GM18873 (cell line): ENCODE measurements at regions not wholly inside any gene's neighbourhood (a gene's known extent, or its start where the extent isn't known, plus 50 kb on each side); places are given as distances from the start of the nearest gene placed in this dataset.
"Not testable (repeated sequence)": the region's sequence is repeated elsewhere in the genome, so short reads cannot be mapped to it uniquely, and the experiment has no call there.

Source experiments
- ATAC-seq: cut with Tn5 transposase; IDR thresholded peaks from one replicate; pipeline ENCODE4 v1.9.1; 2021; ENCODE audit warnings: mild to moderate bottlenecking, moderate library complexity, moderate number of reproducible peaks; ENCODE audit not compliant: unreplicated experiment, low FRiP score

DNA sequence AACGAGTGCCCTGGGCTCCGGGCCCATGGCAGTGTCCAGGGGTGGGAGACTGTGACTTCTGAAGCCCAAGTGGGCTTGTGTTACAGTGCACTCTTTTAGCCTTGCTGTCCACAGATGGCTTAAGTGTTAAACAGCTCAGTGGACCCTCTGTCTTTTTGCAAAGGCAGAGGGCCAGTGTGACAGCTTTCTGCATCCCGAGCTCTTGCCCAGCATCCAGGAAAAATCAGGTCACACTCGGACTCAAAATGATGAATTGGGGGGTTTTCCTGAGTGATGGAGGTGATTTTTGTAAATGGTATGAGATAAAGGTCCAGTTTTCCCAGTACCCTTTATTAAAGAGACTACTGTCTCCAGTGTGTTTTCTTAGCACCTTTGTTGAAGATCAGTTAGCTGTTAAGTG lies 321.3 kb upstream of the GRAMD2B start:
- ATAC-seq: no peak

DNA sequence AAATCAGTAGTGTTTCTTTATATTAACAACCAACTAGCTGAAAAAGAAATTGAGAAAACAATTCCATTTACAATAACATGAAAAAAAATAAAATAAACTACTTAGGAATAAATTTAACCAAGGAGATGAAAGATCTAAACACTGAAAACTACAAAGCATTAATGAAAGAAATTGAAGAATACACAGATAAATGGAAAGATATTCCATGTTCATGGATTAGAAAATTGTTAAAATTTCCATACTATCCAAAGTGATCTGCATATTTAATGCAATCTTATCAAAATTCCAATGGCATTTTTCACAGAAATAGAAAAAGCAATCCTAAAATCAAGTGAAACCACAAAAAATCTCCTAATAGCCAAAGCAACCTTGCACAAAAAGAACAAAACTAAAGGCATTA lies 320.2 kb upstream of the GRAMD2B start:
- no peak for ATAC-seq

DNA sequence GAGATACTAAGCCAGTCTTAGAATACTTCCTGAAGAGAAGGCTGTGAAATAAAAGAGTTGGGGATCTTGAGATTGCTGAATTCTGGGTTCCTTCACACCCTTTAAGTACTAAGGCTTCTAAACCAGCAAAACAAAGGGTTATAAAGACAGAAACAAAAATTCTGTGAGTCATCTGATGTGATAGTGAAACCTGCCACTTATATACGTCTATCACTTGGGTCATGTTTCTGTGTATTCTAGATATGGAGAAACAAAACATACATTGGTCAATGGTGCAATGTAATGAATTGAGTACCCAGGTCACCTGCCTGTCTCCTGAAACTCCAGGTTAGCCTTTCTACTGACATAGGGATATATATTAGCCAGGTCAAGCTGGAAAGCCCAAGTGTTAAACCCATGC lies 319.3 kb upstream of the GRAMD2B start:
- ATAC-seq: no peak

DNA sequence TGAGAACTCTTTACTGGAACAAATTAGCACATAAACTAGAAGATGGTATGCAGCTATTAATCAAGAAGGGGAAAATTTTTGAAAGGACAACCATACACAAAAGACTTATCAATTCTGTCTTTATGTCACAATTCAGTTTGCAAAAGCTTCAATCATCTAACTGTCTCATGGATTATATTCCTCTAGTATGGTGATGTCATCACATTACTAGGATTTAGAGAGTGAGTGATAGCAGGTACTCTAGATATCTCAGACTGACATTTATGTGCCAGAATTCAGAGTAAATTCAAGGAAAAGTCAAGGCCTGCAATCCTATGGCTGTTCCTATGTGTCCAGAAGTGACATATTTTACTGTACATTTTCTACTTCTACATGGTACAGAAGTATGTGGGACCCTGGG lies 318.9 kb upstream of the GRAMD2B start:
- no peak for ATAC-seq

DNA sequence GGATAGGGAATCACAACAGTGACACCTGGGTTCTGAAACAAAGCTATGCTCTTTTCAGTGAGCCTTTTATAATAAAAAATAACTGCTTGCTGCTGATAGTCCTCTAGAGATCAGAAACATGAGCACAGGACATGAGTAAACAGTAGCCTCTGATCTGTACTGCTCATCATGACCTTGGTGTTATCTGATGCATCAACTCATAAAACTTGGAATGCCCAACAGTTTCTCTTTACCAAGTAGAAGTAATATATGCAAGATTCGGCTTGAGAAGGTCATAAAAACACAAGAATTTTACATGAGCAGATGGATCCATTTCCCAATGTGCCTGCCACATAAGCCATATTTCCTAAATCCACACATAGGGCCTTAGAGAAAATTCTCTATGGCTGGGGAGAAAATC lies 318.3 kb upstream of the GRAMD2B start:
- ATAC-seq: no peak

DNA sequence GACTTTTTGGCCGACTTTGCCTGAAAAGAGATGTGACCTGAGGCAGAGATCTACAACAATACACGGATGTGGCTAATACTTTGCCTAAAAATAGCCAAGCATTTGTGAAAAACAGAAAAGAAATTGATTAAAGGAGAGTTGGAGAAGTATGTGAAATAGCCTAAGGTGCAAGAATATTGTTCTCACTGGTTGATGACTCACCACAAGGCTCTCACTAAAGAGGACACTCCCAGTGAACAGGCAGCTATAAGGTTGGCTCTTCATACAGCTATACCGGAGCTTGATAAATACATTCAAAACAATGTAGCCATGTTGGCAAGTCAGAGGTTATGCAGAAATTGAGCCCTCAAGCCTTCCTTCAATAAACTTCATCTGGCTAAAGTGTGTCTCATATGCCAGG lies 317.2 kb upstream of the GRAMD2B start:
- ATAC-seq: no peak

DNA sequence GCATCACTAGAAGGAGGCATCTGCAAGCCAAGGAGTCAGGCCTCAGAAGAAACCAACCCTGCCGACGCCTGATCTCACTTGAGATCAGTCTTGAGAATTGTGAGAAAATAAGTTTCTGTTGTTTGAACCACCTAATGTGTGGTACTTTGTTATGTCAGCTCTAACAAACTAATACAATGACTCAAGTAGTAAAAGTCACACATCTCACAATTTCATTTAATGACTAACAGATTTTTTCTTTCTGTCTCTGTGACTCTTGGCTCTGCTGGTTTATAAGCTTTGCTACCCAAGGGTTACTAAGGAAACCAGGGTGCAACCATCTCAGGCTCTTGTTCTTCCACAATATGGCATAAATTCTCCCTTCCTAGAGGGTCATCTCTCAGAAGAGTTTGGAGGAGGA lies 315.8 kb upstream of the GRAMD2B start:
- no peak for ATAC-seq

DNA sequence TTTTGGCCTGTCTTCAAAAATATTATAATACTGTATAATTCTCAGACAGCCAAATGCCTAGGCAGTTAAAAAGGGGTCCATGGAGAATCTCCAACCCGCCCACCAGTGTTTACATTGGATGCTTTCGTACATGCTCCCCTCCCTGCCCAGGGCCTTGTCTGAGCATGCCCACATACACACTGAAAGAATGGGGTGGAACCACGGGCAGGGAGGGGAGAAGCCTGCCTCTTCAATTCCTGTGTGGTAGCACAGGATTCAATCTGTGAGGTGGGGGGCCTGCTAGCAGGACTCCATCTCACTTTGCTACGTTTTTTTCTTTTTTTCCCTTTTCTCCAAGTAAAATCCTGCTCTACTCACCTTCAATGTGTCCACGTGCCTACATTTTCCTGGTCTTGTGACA lies 314.7 kb upstream of the GRAMD2B start:
- ATAC-seq: no peak

DNA sequence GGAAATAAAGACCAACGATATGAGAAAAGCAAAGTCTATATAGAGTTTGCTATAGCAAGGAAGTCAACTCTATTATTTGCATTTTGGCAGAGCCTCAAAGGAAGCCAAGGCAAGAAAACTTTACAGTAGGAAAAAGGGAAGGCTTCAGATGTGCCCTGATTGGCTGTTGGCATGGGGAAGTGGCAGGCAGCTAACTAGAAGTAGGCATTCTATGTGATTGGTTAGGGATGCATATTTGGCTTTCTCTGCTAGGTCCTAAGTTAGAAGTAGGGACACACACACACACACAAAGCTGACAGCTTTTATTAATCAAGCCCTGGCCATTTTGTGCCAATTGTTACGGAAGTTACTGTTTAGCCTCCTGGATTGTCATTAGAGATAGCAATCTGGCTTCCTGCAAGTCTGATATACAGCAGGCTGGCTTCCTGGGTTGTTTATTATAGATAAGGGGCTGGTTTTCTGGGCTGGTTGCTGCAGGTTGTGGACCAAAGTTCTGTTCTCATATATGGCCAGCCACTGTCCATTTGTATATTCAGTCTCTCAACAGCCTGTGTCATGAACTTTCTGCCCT lies 308.1 kb upstream of the GRAMD2B start:
- no peak for ATAC-seq

DNA sequence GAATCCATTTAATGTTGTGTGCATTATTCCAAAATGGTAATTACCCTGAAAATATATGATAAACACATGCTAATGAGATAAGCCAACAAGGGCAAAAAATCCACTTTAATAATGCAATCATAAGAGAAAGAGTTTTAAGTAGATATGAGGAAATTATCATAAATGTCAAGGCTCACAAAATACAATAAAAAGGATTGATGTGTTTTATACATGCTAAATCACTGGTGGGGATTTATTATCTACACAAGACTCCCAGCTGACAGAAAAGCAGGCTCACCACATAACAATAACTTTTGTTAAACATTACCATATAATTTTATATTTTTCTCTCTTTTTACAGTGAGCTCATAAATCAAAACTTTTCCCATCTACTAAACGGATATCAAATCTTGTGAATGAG lies 306.2 kb upstream of the GRAMD2B start:
- ATAC-seq: no peak

DNA sequence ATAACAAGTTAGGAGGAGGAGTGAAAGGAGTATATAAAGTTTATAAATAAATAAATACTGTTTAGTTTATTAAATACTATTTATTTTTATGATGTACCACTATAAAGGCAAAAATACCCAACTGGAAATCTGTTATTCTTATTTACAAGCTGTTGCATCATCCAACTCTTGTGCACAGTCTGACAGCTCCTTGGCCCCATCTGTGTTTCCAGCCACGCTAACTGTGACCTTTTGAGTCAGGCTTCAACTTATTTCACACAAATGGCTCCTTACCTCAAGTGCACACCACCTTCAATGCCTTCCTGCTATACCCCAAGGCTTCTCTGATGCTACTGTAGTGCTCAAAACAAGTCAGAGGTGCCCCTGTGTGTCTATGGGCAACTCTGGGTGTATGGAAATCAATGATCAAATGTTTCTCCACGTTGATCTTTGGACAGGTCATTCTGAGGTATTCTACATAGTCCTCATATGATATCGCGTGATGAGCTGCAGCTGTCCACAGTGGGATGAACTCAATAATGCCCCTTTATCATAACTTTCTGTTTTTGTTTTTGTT lies 303.2 kb upstream of the GRAMD2B start:
- no peak for ATAC-seq

DNA sequence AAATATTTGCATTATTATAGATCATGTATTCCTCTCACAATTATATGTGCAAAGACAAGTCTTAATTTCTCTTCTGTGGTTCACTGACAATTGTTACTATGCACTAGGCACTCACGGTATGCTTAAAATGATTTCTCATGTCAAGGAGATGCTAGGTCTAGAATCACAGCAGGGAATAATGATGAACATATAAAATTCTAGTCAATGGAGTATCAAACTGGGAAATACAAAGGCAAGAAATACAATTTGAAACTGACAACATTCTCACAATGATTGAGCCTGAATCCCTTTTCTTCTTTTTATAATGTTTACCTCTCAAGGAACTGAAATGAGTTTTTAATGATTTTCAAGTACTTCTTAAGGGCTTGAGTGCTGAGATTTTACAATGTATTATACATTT lies 302.3 kb upstream of the GRAMD2B start:
- ATAC-seq: no peak

DNA sequence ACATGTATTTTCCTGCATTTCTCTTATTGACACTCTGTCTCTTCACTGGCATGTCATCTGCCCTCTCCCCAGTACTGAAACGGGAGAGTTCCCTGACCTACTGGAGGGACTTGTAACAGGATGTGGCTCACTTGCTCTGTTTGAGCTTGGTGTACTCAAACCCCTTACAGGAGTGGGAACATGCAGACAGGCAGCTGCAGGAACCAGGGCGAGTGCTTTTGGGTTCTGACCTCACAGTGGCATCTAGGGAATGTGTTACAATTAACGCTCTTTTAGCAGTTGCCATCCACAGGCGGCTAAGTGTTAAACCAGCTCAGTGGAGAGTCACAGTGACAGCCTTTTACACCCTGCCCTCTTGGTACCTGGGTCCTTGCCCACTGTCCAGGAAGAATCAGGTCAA lies 300.3 kb upstream of the GRAMD2B start:
- ATAC-seq: no peak

DNA sequence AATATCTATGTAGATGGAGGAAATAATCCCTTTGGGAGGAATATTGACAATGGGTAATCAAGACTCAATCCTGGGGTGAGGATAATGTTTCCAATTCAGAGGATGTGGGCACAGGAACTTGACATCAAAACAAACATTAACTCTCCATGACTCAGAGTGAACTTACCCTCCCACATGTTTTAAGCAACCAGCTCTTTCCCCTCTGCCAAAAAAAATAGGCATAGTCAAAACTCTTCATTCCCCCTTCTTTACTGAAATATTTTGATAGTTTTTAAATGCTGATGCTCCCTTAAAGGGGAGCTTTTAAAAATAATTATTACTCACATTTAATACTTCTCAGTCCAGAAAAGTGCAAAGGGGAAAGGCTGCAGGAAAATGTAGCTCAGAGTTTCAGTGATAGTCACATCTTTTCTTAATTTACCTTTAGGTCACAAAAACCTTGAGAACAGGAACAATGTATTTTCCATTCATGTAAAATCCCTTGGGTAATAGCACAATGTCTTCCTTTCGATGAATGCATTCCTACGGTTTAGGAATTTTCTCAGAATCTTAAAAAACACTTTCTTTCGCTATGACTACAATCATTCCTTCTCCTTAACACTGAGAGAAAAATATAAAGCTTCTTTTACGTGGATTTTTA lies 298.4 kb upstream of the GRAMD2B start:
- ATAC-seq: no peak

DNA sequence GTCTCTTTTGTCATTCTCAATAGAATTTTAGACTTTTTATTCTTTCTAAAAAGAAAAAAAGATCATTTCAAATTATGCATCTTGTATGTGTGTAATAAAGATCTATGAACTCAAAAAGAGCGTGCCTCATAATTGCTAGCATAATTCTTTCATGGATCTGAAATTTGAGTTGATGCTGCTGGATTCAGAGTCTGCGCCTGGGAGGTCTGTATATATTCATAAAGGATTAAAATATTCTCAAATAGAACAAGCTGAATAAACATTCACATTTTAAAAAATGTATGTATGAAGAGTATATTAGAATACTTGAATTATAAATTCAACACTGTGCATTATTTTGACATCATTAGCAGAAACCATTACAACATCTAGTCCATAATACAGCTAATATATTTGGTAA lies 297.8 kb upstream of the GRAMD2B start:
- ATAC-seq: no peak

DNA sequence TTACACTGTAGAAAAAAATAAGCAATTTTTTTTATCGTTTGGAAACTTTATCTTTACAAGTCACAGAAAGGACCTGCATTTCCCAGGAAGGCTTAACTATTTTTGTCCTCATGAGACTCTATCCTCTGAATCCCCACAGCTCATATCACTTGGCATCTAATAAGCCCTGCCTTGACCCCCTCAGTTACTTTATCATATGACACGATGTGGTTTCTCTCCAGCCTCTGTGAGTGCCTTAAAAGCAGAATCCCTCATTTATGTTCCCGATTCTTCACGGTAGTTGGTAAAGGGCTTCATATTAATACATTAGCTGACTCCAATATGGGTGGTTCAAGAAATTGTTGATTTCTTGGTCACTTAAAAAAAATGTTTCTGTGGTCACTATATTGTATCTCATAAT lies 296.6 kb upstream of the GRAMD2B start:
- ATAC-seq: no peak

DNA sequence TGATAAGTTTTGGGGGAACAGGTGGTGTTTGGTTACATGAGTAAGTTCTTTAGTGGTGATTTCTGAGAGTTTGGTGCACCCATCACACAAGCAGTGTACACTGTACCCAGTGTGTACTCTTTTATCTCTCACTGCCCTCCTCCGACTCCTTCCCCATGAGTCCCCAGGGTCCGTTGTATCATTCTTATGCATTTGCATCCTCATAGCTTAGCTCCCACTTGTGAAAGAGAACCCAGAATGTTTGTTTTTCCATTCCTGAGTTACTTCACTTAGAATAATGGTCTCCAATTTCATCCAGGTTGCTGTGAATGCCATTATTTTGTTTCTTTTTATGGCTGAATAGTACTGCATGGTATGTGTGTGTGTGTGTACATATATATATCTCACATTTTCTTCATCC lies 295.8 kb upstream of the GRAMD2B start:
- ATAC-seq: not testable (repeated sequence)

DNA sequence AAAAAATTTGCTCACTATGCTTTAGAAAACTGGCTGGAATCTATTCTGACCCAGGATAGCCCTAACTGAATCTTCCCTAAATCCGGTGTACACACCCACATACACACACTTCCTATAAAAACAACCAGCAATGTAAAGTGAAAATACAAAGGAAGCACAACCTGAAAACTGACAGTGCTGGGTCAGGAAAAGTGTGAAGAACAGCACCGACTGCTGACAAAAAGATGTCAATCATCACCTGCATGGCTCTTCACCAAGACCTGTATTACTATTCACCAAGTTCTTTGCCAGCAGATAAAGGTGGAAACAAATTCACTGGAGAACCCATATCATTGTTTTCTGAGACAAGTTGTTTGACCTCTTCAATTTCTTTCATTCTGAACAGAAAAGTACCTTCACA lies 293.8 kb upstream of the GRAMD2B start:
- ATAC-seq: no peak

DNA sequence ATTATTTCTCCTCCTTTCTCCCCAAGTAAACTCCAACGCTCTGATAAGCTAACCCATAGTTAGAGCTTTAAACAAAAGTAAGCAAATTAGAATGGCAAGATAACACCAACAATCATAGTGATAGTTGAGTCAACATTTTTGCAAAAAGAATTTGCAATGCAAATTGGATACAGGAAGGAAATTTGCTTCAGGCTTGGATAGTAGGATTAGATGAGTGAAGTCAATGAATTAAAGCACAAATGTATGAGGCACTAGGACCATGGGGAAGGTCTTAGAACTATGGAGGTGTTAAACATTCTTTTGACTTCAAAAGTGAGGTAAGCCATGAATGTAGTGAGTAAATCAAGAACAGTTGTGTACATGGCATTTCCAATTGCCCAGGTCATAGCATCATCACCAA lies 289.8 kb upstream of the GRAMD2B start:
- no peak for ATAC-seq

DNA sequence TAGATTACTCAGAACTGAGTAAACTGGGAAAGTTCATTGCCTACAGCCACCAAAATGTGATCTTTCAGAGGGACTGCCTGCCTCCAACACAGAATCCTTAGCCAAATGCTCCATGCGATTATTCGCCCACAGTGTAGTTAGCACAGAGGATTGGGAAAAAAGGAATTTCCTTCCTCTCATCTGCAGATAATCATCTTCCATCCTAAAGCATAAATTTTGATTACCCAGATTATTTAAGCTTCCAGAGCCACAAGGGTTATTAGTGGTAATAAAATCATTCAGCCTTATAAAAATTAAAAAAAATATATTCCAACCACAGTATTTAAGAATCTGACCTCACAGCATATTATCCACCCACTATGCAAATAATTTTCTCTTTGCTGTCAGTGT lies 285.3 kb upstream of the GRAMD2B start:
- ATAC-seq: no peak

DNA sequence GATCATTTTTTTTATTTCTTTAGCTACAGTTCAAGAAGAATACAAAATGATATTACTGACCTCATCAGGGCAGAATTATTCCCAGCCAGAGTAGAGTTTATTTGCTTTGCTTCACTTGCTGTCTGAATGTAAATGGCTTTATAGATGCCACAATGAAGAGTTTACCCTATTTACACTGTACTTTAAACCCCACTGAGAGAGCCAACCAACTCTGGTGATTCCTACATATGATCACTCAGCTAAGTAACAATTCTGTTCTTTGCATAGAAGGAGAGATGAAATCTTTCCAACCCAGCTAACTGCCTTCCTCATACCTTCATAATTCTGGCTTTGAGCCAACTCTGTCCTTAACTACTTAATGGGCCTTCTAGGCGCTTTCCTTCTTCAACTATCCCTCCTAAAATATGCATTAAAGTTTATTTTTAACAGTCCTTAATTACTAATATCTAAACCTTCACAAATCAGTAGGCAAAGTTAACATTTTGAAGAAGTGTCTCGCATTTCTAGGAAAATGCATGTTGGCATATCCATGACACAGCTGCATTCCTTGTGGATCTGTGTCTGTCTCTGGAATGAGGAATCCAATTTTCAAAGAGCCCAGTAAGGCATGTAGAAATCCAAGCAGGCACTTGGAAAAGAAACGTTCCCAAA lies 284.8 kb upstream of the GRAMD2B start:
- no peak for ATAC-seq

DNA sequence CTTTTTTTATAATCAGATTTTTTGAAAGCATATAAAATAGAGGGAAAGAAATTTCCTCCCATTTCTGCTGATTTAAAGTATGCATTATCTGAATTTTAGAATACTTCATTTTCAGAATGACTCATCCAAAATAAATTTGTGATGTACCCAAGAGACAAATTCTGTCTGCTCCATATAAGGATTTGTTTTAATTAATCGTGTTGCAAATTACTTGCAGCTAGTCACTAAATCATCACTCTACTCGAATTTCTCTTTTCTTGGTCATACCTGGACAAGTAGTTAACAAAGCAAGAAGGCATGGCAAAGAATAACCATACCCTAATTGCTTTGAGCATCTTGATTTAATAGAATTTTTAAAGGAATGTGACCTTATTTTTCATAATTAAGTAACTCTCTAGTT lies 284.1 kb upstream of the GRAMD2B start:
- ATAC-seq: no peak
